ENCODE measurements at regions not wholly inside any gene's neighbourhood (a gene's known extent, or its start where the extent isn't known, plus 50 kb on each side); places are given as distances from the start of the nearest gene placed in this dataset.
"Not testable (repeated sequence)": the region's sequence is repeated elsewhere in the genome, so short reads cannot be mapped to it uniquely, and the experiment has no call there.

GRCh38 chrX:46140272-46140671 lies 404.9 kb downstream of the ZNF674 start:
- DNase-seq (ENCODE audit: low read depth in 1 of 2, low spot score in 1 of 2), result peak in 1 of 2 experiments; percentile 13
- H3K27ac ChIP-seq (replicated peaks), result no peak overlapping the region
- no peak for TF ChIP-seq REST (IDR thresholded peaks at IDR 0.05; ENCODE audit: insufficient replicate concordance, low read depth)
- no peak for TF ChIP-seq GABPA (IDR thresholded peaks at IDR 0.05; ENCODE audit: low read depth)
- no peak overlapping the region for H3K4me3 ChIP-seq (replicated peaks; ENCODE audit: insufficient read depth, low read length)
- H3K27me3 ChIP-seq (ENCODE audit: insufficient read depth, poor library complexity, severe bottlenecking), result no peaks in the 10 kb centered on the region

DNA sequence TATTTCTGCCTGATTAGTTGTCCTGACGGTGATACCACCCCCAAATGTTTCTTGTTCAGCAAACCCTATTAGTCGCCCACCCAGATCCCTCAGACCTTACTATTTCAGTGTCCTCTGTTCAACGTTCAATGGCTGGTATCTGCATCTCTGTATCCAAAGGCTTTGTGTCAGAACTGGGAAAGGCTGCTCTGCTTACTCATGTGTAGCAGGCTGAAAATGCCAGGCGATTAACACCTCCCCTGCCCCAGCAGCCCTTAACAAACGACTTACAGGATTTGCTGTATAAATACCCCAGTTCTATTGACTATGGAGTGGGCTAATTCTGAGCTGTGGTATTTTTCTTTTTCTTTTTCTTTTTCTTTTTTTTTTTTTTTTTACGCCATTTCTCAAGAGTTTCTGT lies 415.0 kb downstream of the ZNF674 start:
- Histone ChIP-seq H3K27me3 (ENCODE audit: insufficient read depth, poor library complexity, severe bottlenecking) (no peaks in the 10 kb centered on the region), H3K27ac (replicated peaks) (no peak overlapping the region), H3K4me3 (replicated peaks; ENCODE audit: insufficient read depth, low read length) (no peak overlapping the region)
- no peak for DNase-seq (ENCODE audit: low read depth in 1 of 2, low spot score in 1 of 2)
- TF ChIP-seq POLR2AphosphoS5 (IDR thresholded peaks at IDR 0.05; ENCODE audit: low read depth), result no peak
- no peak for TF ChIP-seq CTCF (IDR thresholded peaks at IDR 0.05; ENCODE audit: insufficient read depth, low read length)
- no peak for TF ChIP-seq SPI1 (IDR thresholded peaks at IDR 0.05; ENCODE audit: borderline replicate concordance, low read depth)
- TF ChIP-seq REST (IDR thresholded peaks at IDR 0.05; ENCODE audit: insufficient replicate concordance, low read depth), result no peak
- no peak for TF ChIP-seq GABPA (IDR thresholded peaks at IDR 0.05; ENCODE audit: low read depth)

- no peak overlapping the region for H3K4me3 ChIP-seq (replicated peaks; ENCODE audit: insufficient read depth, low read length)
- DNase-seq (ENCODE audit: low read depth in 1 of 2, low spot score in 1 of 2), result no peak
- TF ChIP-seq SPI1 (IDR thresholded peaks at IDR 0.05; ENCODE audit: borderline replicate concordance, low read depth), result no peak
- H3K27me3 ChIP-seq (ENCODE audit: insufficient read depth, poor library complexity, severe bottlenecking), result no peaks in the 10 kb centered on the region
- no peak overlapping the region for H3K27ac ChIP-seq (replicated peaks)
Observed at GRCh38 chrX:46125111-46125510, 420.1 kb downstream of the ZNF674 start.

- H3K27ac ChIP-seq (replicated peaks), result no peak overlapping the region
- no peaks in the 10 kb centered on the region for H3K27me3 ChIP-seq (ENCODE audit: insufficient read depth, poor library complexity, severe bottlenecking)
- DNase-seq (ENCODE audit: low read depth in 1 of 2, low spot score in 1 of 2), result no peak
- H3K4me3 ChIP-seq (replicated peaks; ENCODE audit: insufficient read depth, low read length), result no peak overlapping the region
- no peak for TF ChIP-seq POLR2AphosphoS5 (IDR thresholded peaks at IDR 0.05; ENCODE audit: low read depth)
- no peak for TF ChIP-seq GABPA (IDR thresholded peaks at IDR 0.05; ENCODE audit: low read depth)
- no peak for TF ChIP-seq CTCF (IDR thresholded peaks at IDR 0.05; ENCODE audit: insufficient read depth, low read length)
- no peak for TF ChIP-seq SPI1 (IDR thresholded peaks at IDR 0.05; ENCODE audit: borderline replicate concordance, low read depth)
Observed at GRCh38 chrX:46117234-46117633, 428.0 kb downstream of the ZNF674 start.

DNA sequence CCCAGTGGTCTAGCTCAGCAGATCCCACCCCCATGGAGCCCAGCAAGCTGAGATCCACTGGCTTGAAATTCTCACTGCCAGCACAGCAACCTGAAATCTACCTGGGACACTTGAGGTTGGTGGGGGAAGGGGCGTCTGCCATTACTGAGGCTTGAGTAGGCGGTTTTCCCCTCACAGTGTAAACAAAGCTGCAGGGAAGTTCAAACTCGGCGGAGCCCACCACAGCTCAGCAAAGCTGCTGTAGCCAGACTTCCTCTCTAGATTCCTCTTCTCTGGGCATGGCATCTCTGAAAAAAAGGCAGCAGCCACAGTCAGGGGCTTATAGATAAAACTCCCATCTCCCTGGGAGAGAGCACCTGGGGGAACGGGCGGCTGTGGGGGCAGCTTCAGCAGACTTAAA lies 457.9 kb downstream of the ZNF674 start:
- H3K4me3 ChIP-seq (replicated peaks; ENCODE audit: insufficient read depth, low read length); H3K27ac ChIP-seq (replicated peaks); H3K27me3 ChIP-seq (ENCODE audit: insufficient read depth, poor library complexity, severe bottlenecking); DNase-seq (ENCODE audit: low read depth in 1 of 2, low spot score in 1 of 2): not testable (repeated sequence)

DNA sequence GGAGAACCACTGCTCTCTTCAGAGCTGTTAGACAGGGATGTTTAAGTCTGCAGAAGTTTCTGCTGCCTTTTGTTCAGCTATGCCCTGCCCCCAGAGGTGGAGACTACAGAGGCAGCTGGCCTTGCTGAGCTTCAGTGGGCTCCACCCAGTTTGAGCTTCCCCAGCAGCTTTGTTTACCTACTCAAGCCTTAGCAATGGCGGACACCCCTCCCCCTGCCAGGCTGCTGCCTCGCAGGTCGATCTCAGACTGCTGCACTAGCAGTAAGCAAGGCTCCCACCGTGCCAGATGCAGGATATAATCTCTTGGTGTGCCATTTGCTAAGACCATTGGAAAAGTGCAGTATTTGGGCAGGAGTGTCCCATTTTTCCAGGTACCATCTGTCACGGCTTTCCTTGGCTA lies 465.1 kb downstream of the ZNF674 start:
- not testable (repeated sequence) for DNase-seq (ENCODE audit: low read depth in 1 of 2, low spot score in 1 of 2); H3K27me3 ChIP-seq (ENCODE audit: insufficient read depth, poor library complexity, severe bottlenecking); H3K4me3 ChIP-seq (replicated peaks; ENCODE audit: insufficient read depth, low read length); H3K27ac ChIP-seq (replicated peaks)
